Gastroesophageal sphincter (tissue), 3 donors: ENCODE measurements at regions not wholly inside any gene's neighbourhood (a gene's known extent, or its start where the extent isn't known, plus 50 kb on each side); places are given as distances from the start of the nearest gene placed in this dataset.

Source experiments
- CTCF ChIP-seq, 4 experiments: fragments of 200-600 bp in 2 of 4; fragments of 450-650 bp in 2 of 4; sonication (generic) in 1 of 4; IDR thresholded peaks; one replicate each; pipeline ENCODE4 v1.5.1; 2017 to 2019; ENCODE audit warnings: antibody characterized with exemption in 4 of 4, mild to moderate bottlenecking in 2 of 4, moderate library complexity in 2 of 4
- EP300 ChIP-seq: sonication (generic); formaldehyde crosslinking; IDR thresholded peaks from one replicate; pipeline ENCODE4 v1.6.1; 2017; ENCODE audit warnings: antibody characterized with exemption, mild to moderate bottlenecking
- POLR2A ChIP-seq, 2 donors: fragments of 450-650 bp; IDR thresholded peaks; one replicate each; pipeline ENCODE4 v1.6.1; 2017; ENCODE audit warnings: antibody characterized with exemption in 2 of 2, mild to moderate bottlenecking in 2 of 2, moderate library complexity in 1 of 2

- TF ChIP-seq POLR2A (IDR thresholded peaks at IDR 0.05) (no peak), CTCF (IDR thresholded peaks at IDR 0.05) (no peak), EP300 (no peak)
These were observed 144.5 kb upstream of the FNDC3A start for GRCh38 chr13:48831248-48831647.
